ENCODE measurements at regions not wholly inside any gene's neighbourhood (a gene's known extent, or its start where the extent isn't known, plus 50 kb on each side); places are given as distances from the start of the nearest gene placed in this dataset.

- no peak overlapping the region for H3K27ac Mint-ChIP-seq
- CTCF ChIA-PET: no interaction called here
- no peak for DNase-seq
Measured at GRCh38 chr5:29750453-29750852, 1443.0 kb upstream of the CDH6 start.

GRCh38 chr5:29744618-29745017, 1448.9 kb upstream of the CDH6 start:
- Mint-ChIP-seq H3K36me3 (no peaks in the 10 kb centered on the region), H3K9me3 (peaks cover 25% of the 10 kb centered on the region), H3K27me3 (no peaks in the 10 kb centered on the region), H3K4me1 (ENCODE audit: low read depth) (no peaks in the 10 kb centered on the region), H3K4me3 (no peak overlapping the region), H3K27ac (no peak overlapping the region)
- no peak for DNase-seq
- ChIA-PET POLR2A (no interaction called here), CTCF (no interaction called here)
- intact Hi-C loops (cut with micrococcal nuclease): no loop called here

More at GRCh38 chr5:29750453-29750852, 1443.0 kb upstream of the CDH6 start:
- Mint-ChIP-seq H3K4me1 (ENCODE audit: low read depth) (no peaks in the 10 kb centered on the region), H3K4me3 (no peak overlapping the region), H3K27me3 (no peaks in the 10 kb centered on the region), H3K9me3 (peaks cover 19% of the 10 kb centered on the region), H3K36me3 (no peaks in the 10 kb centered on the region)
- POLR2A ChIA-PET: no interaction called here
- intact Hi-C loops (cut with micrococcal nuclease): no loop called here

- no peak overlapping the region for H3K27ac Mint-ChIP-seq
- no peak overlapping the region for H3K4me3 Mint-ChIP-seq
- DNase-seq: no peak
- H3K27me3 Mint-ChIP-seq: no peaks in the 10 kb centered on the region
- CTCF ChIA-PET: no interaction called here
- no peaks in the 10 kb centered on the region for H3K4me1 Mint-ChIP-seq (ENCODE audit: low read depth)
- intact Hi-C loops (cut with micrococcal nuclease): no loop called here
- H3K9me3 Mint-ChIP-seq: peaks cover 19% of the 10 kb centered on the region
- POLR2A ChIA-PET: no interaction called here
- no peaks in the 10 kb centered on the region for H3K36me3 Mint-ChIP-seq
Measured at GRCh38 chr5:29720954-29721353, 1472.5 kb upstream of the CDH6 start.

- Mint-ChIP-seq H3K27ac (no peak overlapping the region), H3K27me3 (no peaks in the 10 kb centered on the region), H3K9me3 (peaks cover 19% of the 10 kb centered on the region), H3K36me3 (no peaks in the 10 kb centered on the region), H3K4me1 (ENCODE audit: low read depth) (no peaks in the 10 kb centered on the region), H3K4me3 (no peak overlapping the region)
- ChIA-PET POLR2A (no interaction called here), CTCF (no interaction called here)
- DNase-seq: no peak
- intact Hi-C loops (cut with micrococcal nuclease): no loop called here
Measured at GRCh38 chr5:29719171-29719570, 1474.3 kb upstream of the CDH6 start.

GRCh38 chr5:29715167-29715566, 1478.3 kb upstream of the CDH6 start:
- H3K9me3 Mint-ChIP-seq: peaks cover 23% of the 10 kb centered on the region
- no peak overlapping the region for H3K4me3 Mint-ChIP-seq
- intact Hi-C loops (cut with micrococcal nuclease): no loop called here
- H3K27me3 Mint-ChIP-seq: no peaks in the 10 kb centered on the region
- H3K27ac Mint-ChIP-seq: no peak overlapping the region
- ChIA-PET POLR2A (no interaction called here), CTCF (no interaction called here)
- DNase-seq: no peak
- H3K36me3 Mint-ChIP-seq: no peaks in the 10 kb centered on the region
- no peaks in the 10 kb centered on the region for H3K4me1 Mint-ChIP-seq (ENCODE audit: low read depth)

GRCh38 chr5:29702875-29703274, 1490.6 kb upstream of the CDH6 start:
- intact Hi-C loops (cut with micrococcal nuclease): no loop called here
- ChIA-PET CTCF (no interaction called here), POLR2A (no interaction called here)
- no peaks in the 10 kb centered on the region for H3K4me1 Mint-ChIP-seq (ENCODE audit: low read depth)
- no peak overlapping the region for H3K27ac Mint-ChIP-seq
- H3K36me3 Mint-ChIP-seq: no peaks in the 10 kb centered on the region
- no peak for DNase-seq
- H3K9me3 Mint-ChIP-seq: peaks cover 17% of the 10 kb centered on the region
- H3K27me3 Mint-ChIP-seq: no peaks in the 10 kb centered on the region
- no peak overlapping the region for H3K4me3 Mint-ChIP-seq

GRCh38 chr5:29701600-29701999, 1491.9 kb upstream of the CDH6 start:
- Mint-ChIP-seq H3K27ac (no peak overlapping the region), H3K27me3 (no peaks in the 10 kb centered on the region), H3K36me3 (no peaks in the 10 kb centered on the region), H3K4me1 (ENCODE audit: low read depth) (no peaks in the 10 kb centered on the region), H3K4me3 (no peak overlapping the region), H3K9me3 (peaks cover 26% of the 10 kb centered on the region)
- POLR2A ChIA-PET: no interaction called here
- DNase-seq: no peak
- intact Hi-C loops (cut with micrococcal nuclease): no loop called here
- CTCF ChIA-PET: no interaction called here

GRCh38 chr5:29697785-29698414, 1495.6 kb upstream of the CDH6 start:
- CTCF ChIA-PET: no interaction called here

GRCh38 chr5:29697278-29697677, 1496.2 kb upstream of the CDH6 start:
- Mint-ChIP-seq H3K4me3 (no peak overlapping the region), H3K36me3 (no peaks in the 10 kb centered on the region), H3K27ac (no peak overlapping the region), H3K27me3 (no peaks in the 10 kb centered on the region), H3K4me1 (ENCODE audit: low read depth) (no peaks in the 10 kb centered on the region), H3K9me3 (peaks cover 22% of the 10 kb centered on the region)
- CTCF ChIA-PET: no interaction called here
- POLR2A ChIA-PET: no interaction called here
- DNase-seq: no peak
- intact Hi-C loops (cut with micrococcal nuclease): no loop called here

More at GRCh38 chr5:29697785-29698414, 1495.6 kb upstream of the CDH6 start:
- Mint-ChIP-seq H3K27ac (no peak overlapping the region), H3K27me3 (no peaks in the 10 kb centered on the region), H3K4me3 (no peak overlapping the region), H3K9me3 (peaks cover 21% of the 10 kb centered on the region), H3K36me3 (no peaks in the 10 kb centered on the region), H3K4me1 (ENCODE audit: low read depth) (no peaks in the 10 kb centered on the region)
- no peak for DNase-seq
- intact Hi-C loops (cut with micrococcal nuclease): no loop called here
- POLR2A ChIA-PET: no interaction called here

- intact Hi-C loops (cut with micrococcal nuclease): no loop called here
- peaks cover 31% of the 10 kb centered on the region for H3K9me3 Mint-ChIP-seq
- no peaks in the 10 kb centered on the region for H3K4me1 Mint-ChIP-seq (ENCODE audit: low read depth)
- CTCF ChIA-PET: no interaction called here
- POLR2A ChIA-PET: no interaction called here
- H3K4me3 Mint-ChIP-seq: no peak overlapping the region
- H3K27ac Mint-ChIP-seq: no peak overlapping the region
- no peaks in the 10 kb centered on the region for H3K27me3 Mint-ChIP-seq
- DNase-seq: no peak
- no peaks in the 10 kb centered on the region for H3K36me3 Mint-ChIP-seq
Measured at GRCh38 chr5:29672678-29673077, 1520.8 kb upstream of the CDH6 start.

- ChIA-PET POLR2A (no interaction called here), CTCF (no interaction called here)
- Mint-ChIP-seq H3K27ac (no peak overlapping the region), H3K4me1 (ENCODE audit: low read depth) (no peaks in the 10 kb centered on the region), H3K27me3 (no peaks in the 10 kb centered on the region), H3K4me3 (no peak overlapping the region), H3K36me3 (no peaks in the 10 kb centered on the region), H3K9me3 (peaks cover 23% of the 10 kb centered on the region)
- intact Hi-C loops (cut with micrococcal nuclease): no loop called here
- no peak for DNase-seq
Measured at GRCh38 chr5:29662876-29663275, 1530.6 kb upstream of the CDH6 start.

GRCh38 chr5:29654954-29655353, 1538.5 kb upstream of the CDH6 start:
- Mint-ChIP-seq H3K36me3 (no peaks in the 10 kb centered on the region), H3K27me3 (no peaks in the 10 kb centered on the region), H3K4me1 (ENCODE audit: low read depth) (no peaks in the 10 kb centered on the region), H3K27ac (no peak overlapping the region), H3K9me3 (peaks cover 23% of the 10 kb centered on the region), H3K4me3 (no peak overlapping the region)
- ChIA-PET CTCF (no interaction called here), POLR2A (no interaction called here)
- intact Hi-C loops (cut with micrococcal nuclease): no loop called here
- DNase-seq: no peak

- Mint-ChIP-seq H3K27ac (no peak overlapping the region), H3K36me3 (no peaks in the 10 kb centered on the region), H3K4me1 (ENCODE audit: low read depth) (no peaks in the 10 kb centered on the region), H3K4me3 (no peak overlapping the region), H3K27me3 (no peaks in the 10 kb centered on the region), H3K9me3 (peaks cover 14% of the 10 kb centered on the region)
- POLR2A ChIA-PET: no interaction called here
- intact Hi-C loops (cut with micrococcal nuclease): no loop called here
- CTCF ChIA-PET: no interaction called here
- DNase-seq: no peak
Measured at GRCh38 chr5:29649321-29649720, 1544.2 kb upstream of the CDH6 start.

GRCh38 chr5:29642601-29643000, 1550.9 kb upstream of the CDH6 start:
- CTCF ChIA-PET: no interaction called here
- Mint-ChIP-seq H3K27ac (no peak overlapping the region), H3K4me1 (ENCODE audit: low read depth) (no peaks in the 10 kb centered on the region), H3K27me3 (no peaks in the 10 kb centered on the region), H3K36me3 (no peaks in the 10 kb centered on the region), H3K9me3 (peaks cover 21% of the 10 kb centered on the region), H3K4me3 (no peak overlapping the region)
- intact Hi-C loops (cut with micrococcal nuclease): no loop called here
- DNase-seq: no peak
- POLR2A ChIA-PET: no interaction called here

Data from activated CD4-positive, alpha-beta memory T cell treated with anti-CD3 and anti-CD28 coated beads for 36 hours (primary cell).